Liver (tissue), 8 donors: ENCODE measurements at regions not wholly inside any gene's neighbourhood (a gene's known extent, or its start where the extent isn't known, plus 50 kb on each side); places are given as distances from the start of the nearest gene placed in this dataset.

Experiments
- DNase-seq: peaks from one replicate; pipeline ENCODE4 v3.0.0-alpha.2; 2017; ENCODE audit warnings: low spot score
- H3K27ac ChIP-seq, 2 donors: one replicate each; pipeline ENCODE4 v1.7.0; 2013; ENCODE audit warnings: inconsistent platforms in 2 of 2, low read length in 2 of 2, control low read depth in 1 of 2, low read depth in 1 of 2, mild to moderate bottlenecking in 1 of 2
- H3K27me3 ChIP-seq, 4 donors: one replicate each; pipeline versions ENCODE4 v1.6.1 to v1.7.0; 2013; ENCODE audit warnings: low read length in 3 of 4, inconsistent platforms in 1 of 4, mild to moderate bottlenecking in 1 of 4, moderate library complexity in 1 of 4; ENCODE audit not compliant: control insufficient read depth in 4 of 4, insufficient read depth in 4 of 4
- H3K36me3 ChIP-seq, 4 donors: one replicate each; pipeline versions ENCODE4 v1.6.1 to v1.7.0; 2013; ENCODE audit warnings: low read length in 3 of 4, mild to moderate bottlenecking in 3 of 4, low read depth in 1 of 4, moderate library complexity in 1 of 4; ENCODE audit not compliant: control insufficient read depth in 4 of 4, insufficient read depth in 3 of 4
- H3K4me1 ChIP-seq, 4 donors: one replicate each; pipeline versions ENCODE4 v1.6.1 to v1.7.0; 2013; ENCODE audit warnings: low read length in 3 of 4, mild to moderate bottlenecking in 3 of 4, moderate library complexity in 1 of 4; ENCODE audit not compliant: control insufficient read depth in 4 of 4, insufficient read depth in 4 of 4
- H3K4me3 ChIP-seq, 3 donors: one replicate each; pipeline versions ENCODE4 v1.6.1 to v1.7.0; 2013; ENCODE audit warnings: low read length in 3 of 3, control low read depth in 1 of 3, low read depth in 1 of 3, mild to moderate bottlenecking in 1 of 3
- H3K9ac ChIP-seq, 2 donors: one replicate each; pipeline ENCODE4 v1.7.0; 2013; ENCODE audit warnings: low read length in 2 of 2, mild to moderate bottlenecking in 2 of 2, moderate library complexity in 2 of 2, control low read depth in 1 of 2, low read depth in 1 of 2
- H3K9me3 ChIP-seq, 4 donors: one replicate each; pipeline versions ENCODE4 v1.6.1 to v1.7.0; 2013; ENCODE audit warnings: low read length in 3 of 4; ENCODE audit not compliant: control insufficient read depth in 4 of 4
- ATF3 ChIP-seq: IDR thresholded peaks from 2 replicates; pipeline ENCODE4 v1.6.1; 2016; ENCODE audit warnings: antibody characterized with exemption
- CTCF ChIP-seq: fragments of 150-350 bp; IDR thresholded peaks from 2 replicates; pipeline ENCODE4 v1.5.1; 2017; ENCODE audit warnings: improper control_type of control experiment, low read depth, low read length; ENCODE audit not compliant: missing input control
- EGR1 ChIP-seq, 2 donors: IDR thresholded peaks; 2 replicates each; pipeline ENCODE4 v1.6.1; 2016 to 2018; ENCODE audit warnings: antibody characterized with exemption in 2 of 2, low read depth in 2 of 2
- FOXA1 ChIP-seq: IDR thresholded peaks from 2 replicates; pipeline ENCODE4 v1.6.1; 2016; ENCODE audit warnings: antibody characterized with exemption
- FOXA2 ChIP-seq: IDR thresholded peaks from 2 replicates; pipeline ENCODE4 v1.6.1; 2016; ENCODE audit warnings: antibody characterized with exemption
- GABPA ChIP-seq, 2 donors: IDR thresholded peaks in 1 of 2; conservative IDR thresholded peaks in 1 of 2; 2 replicates each; pipeline ENCODE4 v1.6.1; 2016; ENCODE audit warnings: antibody characterized with exemption in 2 of 2, mild to moderate bottlenecking in 1 of 2, moderate library complexity in 1 of 2
- HNF4A ChIP-seq, 2 donors: conservative IDR thresholded peaks; 2 replicates each; pipeline ENCODE4 v1.6.1; 2016; ENCODE audit warnings: antibody characterized with exemption in 2 of 2, mild to moderate bottlenecking in 2 of 2
- HNF4G ChIP-seq: IDR thresholded peaks from 2 replicates; pipeline ENCODE4 v1.6.1; 2016; ENCODE audit warnings: antibody characterized with exemption
- JUND ChIP-seq, 2 donors: IDR thresholded peaks; 2 replicates each; pipeline ENCODE4 v1.6.1; 2016; ENCODE audit warnings: antibody characterized with exemption in 2 of 2
- MAX ChIP-seq: IDR thresholded peaks from 2 replicates; pipeline ENCODE4 v1.6.1; 2016; ENCODE audit warnings: antibody characterized with exemption
- NR2F2 ChIP-seq: IDR thresholded peaks from 2 replicates; pipeline ENCODE4 v1.6.1; 2016; ENCODE audit warnings: antibody characterized with exemption
- RAD21 ChIP-seq, 2 donors: IDR thresholded peaks; 2 replicates each; pipeline ENCODE4 v1.6.1; 2016; ENCODE audit warnings: antibody characterized with exemption in 2 of 2, mild to moderate bottlenecking in 2 of 2
- REST ChIP-seq: IDR thresholded peaks from 2 replicates; pipeline ENCODE4 v1.6.1; 2016; ENCODE audit warnings: antibody characterized with exemption, mild to moderate bottlenecking
- SP1 ChIP-seq: IDR thresholded peaks from 2 replicates; pipeline ENCODE4 v1.6.1; 2018; ENCODE audit warnings: antibody characterized with exemption, mild to moderate bottlenecking
- TAF1 ChIP-seq: conservative IDR thresholded peaks from 2 replicates; pipeline ENCODE4 v1.6.1; 2016; ENCODE audit warnings: antibody characterized with exemption, mild to moderate bottlenecking
- YY1 ChIP-seq: IDR thresholded peaks from 2 replicates; pipeline ENCODE4 v1.6.1; 2016; ENCODE audit warnings: antibody characterized with exemption, mild to moderate bottlenecking
- ZBTB33 ChIP-seq: IDR thresholded peaks from 2 replicates; pipeline ENCODE4 v1.6.1; 2016; ENCODE audit warnings: antibody characterized with exemption
- WGBS: extraction: QIAGEN DNeasy Blood & Tissue Kit; methylation state at CpG from one replicate; pipeline ENCODE4 v1.1.7; 2013; 5-methylcytosine and 5-hydroxymethylcytosine counted together
- donor health status: healthy.
- donor health status: healthy.
- donor health status: healthy.
- donor health status: healthy.
- donor health status: healthy.

GRCh38 chr15:70242951-70243685 is 145.4 kb upstream of the TLE3 start:
- H3K27me3 ChIP-seq = no peaks in the 10 kb centered on the region
- H3K27ac ChIP-seq = no peak overlapping the region
- TF ChIP-seq REST (no peak), TAF1 (no peak), RAD21 (IDR thresholded peaks at IDR 0.05) (no peak), ZBTB33 (no peak), CTCF (no peak), EGR1 (IDR thresholded peaks at IDR 0.05; ENCODE audit: low read depth in 2 of 2) (no peak), JUND (IDR thresholded peaks at IDR 0.05) (no peak), GABPA (IDR thresholded peaks at IDR 0.05 in 1 of 2, conservative IDR thresholded peaks at IDR 0.05 in 1 of 2) (no peak), YY1 (no peak), FOXA1 (no peak), HNF4A (conservative IDR thresholded peaks at IDR 0.05) (no peak), NR2F2 (no peak), ATF3 (no peak), HNF4G (no peak), MAX (no peak), FOXA2 (no peak), SP1 (no peak)
- peaks cover 0 to 5% (median 2%) of the 10 kb centered on the region in 4 donors for H3K4me1 ChIP-seq
- DNase-seq = no peak
- no peaks in the 10 kb centered on the region for H3K36me3 ChIP-seq
- WGBS = 92% methylated on average over 10 of the region's 10 CpGs
- H3K4me3 ChIP-seq = no peak overlapping the region
- H3K9ac ChIP-seq = no peak overlapping the region
- H3K9me3 ChIP-seq = no peaks in the 10 kb centered on the region
